Natural killer cell treated with Interleukin-12 subunit alpha and Interleukin-12 subunit beta and Interleukin-15 and Interleukin-18, amount 100 ng/mL, for 72 hours (primary cell): ENCODE measurements at regions not wholly inside any gene's neighbourhood (a gene's known extent, or its start where the extent isn't known, plus 50 kb on each side); places are given as distances from the start of the nearest gene placed in this dataset.
"Not testable (repeated sequence)": the region's sequence is repeated elsewhere in the genome, so short reads cannot be mapped to it uniquely, and the experiment has no call there.

Source experiments
- ATAC-seq, 2 donors: fragments of 150-1000 bp; cut with Tn5 transposase in 1 of 2; sonication (Bioruptor Pico), chemical (Tn5 transposase) in 1 of 2; 2 replicates each; pipeline ENCODE4 v1.10.0; 2021
- DNase-seq: peaks from one replicate; pipeline ENCODE4 v3.0.0; 2022; ENCODE audit warnings: low spot score
- H3K27ac Mint-ChIP-seq, 2 donors: 1 replicate in 1 of 2; 2 replicates in 1 of 2; pipeline ENCODE4 v1.8.0; 2022; ENCODE audit warnings: mixed read lengths in 2 of 2, mild to moderate bottlenecking in 1 of 2, moderate library complexity in 1 of 2
- H3K27me3 Mint-ChIP-seq, 2 donors: 1 replicate in 1 of 2; 2 replicates in 1 of 2; pipeline ENCODE4 v1.8.0; 2022; ENCODE audit warnings: mixed read lengths in 2 of 2
- H3K36me3 Mint-ChIP-seq: one replicate; pipeline ENCODE4 v1.8.0; 2022; ENCODE audit warnings: mixed read lengths
- H3K4me1 Mint-ChIP-seq, 2 donors: 1 replicate in 1 of 2; 2 replicates in 1 of 2; pipeline ENCODE4 v1.8.0; 2022; ENCODE audit warnings: low read depth in 2 of 2, mixed read lengths in 2 of 2, mild to moderate bottlenecking in 1 of 2
- H3K4me3 Mint-ChIP-seq: one replicate; pipeline ENCODE4 v1.8.0; 2022; ENCODE audit warnings: mixed read lengths
- H3K9me3 Mint-ChIP-seq: 2 replicates; pipeline ENCODE4 v1.8.0; 2022; ENCODE audit warnings: mixed read lengths

DNA sequence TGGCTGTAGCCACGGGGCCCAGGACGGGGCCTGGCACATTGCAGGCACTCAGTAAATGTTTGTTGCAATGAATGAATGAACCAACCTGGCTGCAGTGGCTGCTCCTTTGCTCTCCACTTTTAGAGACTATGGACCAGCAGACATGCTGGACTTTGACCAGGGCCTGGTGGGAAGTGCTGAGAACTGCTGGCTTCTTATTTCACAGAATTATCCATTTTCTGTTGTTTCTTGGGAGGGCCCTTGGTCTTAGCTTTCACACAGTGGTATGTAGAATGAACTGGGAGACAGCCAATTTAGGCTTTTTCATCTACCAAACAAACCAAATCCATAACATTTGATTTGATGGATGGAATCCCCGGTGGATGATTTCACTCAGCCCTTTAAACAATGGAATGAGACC lies 78.0 kb upstream of the LHFPL2 start:
- no peak overlapping the region for H3K4me3 Mint-ChIP-seq
- no peaks in the 10 kb centered on the region for H3K9me3 Mint-ChIP-seq
- ATAC-seq (no peak), DNase-seq (no peak)
- H3K4me1 Mint-ChIP-seq: no peaks in the 10 kb centered on the region
- no peaks in the 10 kb centered on the region for H3K36me3 Mint-ChIP-seq
- peaks cover 2 to 5% of the 10 kb centered on the region in 2 donors for H3K27me3 Mint-ChIP-seq
- H3K27ac Mint-ChIP-seq: no peak overlapping the region

DNA sequence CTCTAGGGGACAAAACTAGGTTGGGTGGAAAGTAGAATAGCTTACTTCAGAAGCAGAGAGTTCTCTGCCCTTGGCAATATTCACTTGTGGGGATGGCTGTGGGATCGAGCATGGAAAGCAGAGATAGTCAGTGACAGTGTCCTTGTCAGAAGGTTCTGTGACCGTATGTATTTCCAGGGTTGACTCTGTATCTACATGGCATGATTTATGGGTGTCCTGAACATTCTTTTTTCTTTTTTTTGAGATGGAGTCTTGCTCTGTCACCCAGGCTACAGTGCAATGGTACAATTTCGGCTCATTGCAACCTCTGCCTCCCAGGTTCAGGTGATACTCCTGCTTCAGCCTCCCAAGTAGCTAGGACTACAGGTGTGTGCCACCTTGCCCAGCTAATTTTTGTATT lies 77.4 kb upstream of the LHFPL2 start:
- no peaks in the 10 kb centered on the region for H3K4me1 Mint-ChIP-seq
- ATAC-seq (no peak), DNase-seq (no peak)
- H3K27ac Mint-ChIP-seq: no peak overlapping the region
- no peaks in the 10 kb centered on the region for H3K9me3 Mint-ChIP-seq
- H3K36me3 Mint-ChIP-seq: no peaks in the 10 kb centered on the region
- H3K27me3 Mint-ChIP-seq: peaks cover 2 to 5% of the 10 kb centered on the region in 2 donors
- H3K4me3 Mint-ChIP-seq: no peak overlapping the region

- Mint-ChIP-seq H3K4me1 (no peaks in the 10 kb centered on the region), H3K36me3 (no peaks in the 10 kb centered on the region), H3K27me3 (peaks cover 0 to 12% of the 10 kb centered on the region in 2 donors), H3K27ac (no peak overlapping the region), H3K9me3 (no peaks in the 10 kb centered on the region), H3K4me3 (no peak overlapping the region)
- no peak for DNase-seq
- no peak for ATAC-seq
These were observed 75.5 kb upstream of the LHFPL2 start for GRCh38 chr5:78724061-78724460.

- Mint-ChIP-seq H3K27ac (no peak overlapping the region), H3K9me3 (no peaks in the 10 kb centered on the region), H3K36me3 (no peaks in the 10 kb centered on the region), H3K27me3 (peaks cover 6 to 12% of the 10 kb centered on the region in 2 donors), H3K4me3 (no peak overlapping the region), H3K4me1 (no peaks in the 10 kb centered on the region)
- no peak for ATAC-seq
- DNase-seq: no peak
These were observed 72.4 kb upstream of the LHFPL2 start for GRCh38 chr5:78720997-78721396.

DNA sequence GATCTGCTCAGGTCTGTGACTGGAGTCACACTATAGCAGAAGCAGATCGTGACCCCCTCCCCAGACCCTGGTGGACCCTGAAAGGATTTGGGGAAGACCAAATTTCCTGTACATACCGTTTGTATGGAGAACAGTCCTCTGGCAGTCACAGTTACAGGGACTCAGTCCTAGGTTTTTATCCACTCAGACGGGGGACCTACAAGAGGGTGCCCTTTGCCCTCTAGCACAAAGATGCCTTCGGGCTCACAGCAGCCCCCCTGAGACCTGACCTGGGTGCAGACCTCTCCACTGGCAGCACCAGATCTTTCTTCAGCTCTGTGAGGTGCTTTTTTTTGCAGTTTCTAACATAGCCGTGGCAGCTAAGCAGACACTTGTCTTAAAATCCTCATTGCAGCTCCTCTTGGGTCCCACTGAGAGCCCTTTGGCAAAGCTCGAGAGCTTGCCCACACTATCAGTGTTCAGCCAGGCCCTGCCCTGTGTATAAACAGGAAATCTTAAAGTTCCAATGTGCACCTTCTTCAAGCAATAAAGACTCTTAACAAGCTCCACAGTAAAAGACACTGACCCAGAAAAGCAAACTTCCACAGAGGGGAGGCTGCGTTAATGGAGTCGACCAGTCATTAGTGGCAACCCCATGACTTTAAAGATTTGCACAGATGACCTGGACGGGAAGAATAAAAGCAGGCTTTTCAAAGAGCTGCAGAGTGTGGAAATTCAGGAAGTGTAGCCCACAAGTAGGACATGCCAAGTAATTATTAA lies 71.8 kb upstream of the LHFPL2 start:
- Mint-ChIP-seq H3K4me1 (no peaks in the 10 kb centered on the region), H3K4me3 (no peak overlapping the region), H3K27ac (no peak overlapping the region), H3K9me3 (no peaks in the 10 kb centered on the region), H3K36me3 (no peaks in the 10 kb centered on the region), H3K27me3 (peaks cover 6 to 12% of the 10 kb centered on the region in 2 donors)
- DNase-seq (no peak), ATAC-seq (no peak)

GRCh38 chr5:78719504-78720219 lies 71.1 kb upstream of the LHFPL2 start:
- DNase-seq: no peak
- peak in 1 of 2 donors; percentile 20 for ATAC-seq
- H3K4me1 Mint-ChIP-seq: no peaks in the 10 kb centered on the region
- H3K27ac Mint-ChIP-seq: no peak overlapping the region
- H3K27me3 Mint-ChIP-seq: peaks cover 6 to 12% of the 10 kb centered on the region in 2 donors
- H3K36me3 Mint-ChIP-seq: no peaks in the 10 kb centered on the region
- no peaks in the 10 kb centered on the region for H3K9me3 Mint-ChIP-seq
- no peak overlapping the region for H3K4me3 Mint-ChIP-seq

- Mint-ChIP-seq H3K9me3 (no peaks in the 10 kb centered on the region), H3K36me3 (no peaks in the 10 kb centered on the region), H3K27ac (no peak overlapping the region), H3K27me3 (peaks cover 6 to 12% of the 10 kb centered on the region in 2 donors), H3K4me1 (no peaks in the 10 kb centered on the region), H3K4me3 (no peak overlapping the region)
- no peak for DNase-seq
- ATAC-seq: no peak
These were observed 70.3 kb upstream of the LHFPL2 start for GRCh38 chr5:78718824-78719223.

DNA sequence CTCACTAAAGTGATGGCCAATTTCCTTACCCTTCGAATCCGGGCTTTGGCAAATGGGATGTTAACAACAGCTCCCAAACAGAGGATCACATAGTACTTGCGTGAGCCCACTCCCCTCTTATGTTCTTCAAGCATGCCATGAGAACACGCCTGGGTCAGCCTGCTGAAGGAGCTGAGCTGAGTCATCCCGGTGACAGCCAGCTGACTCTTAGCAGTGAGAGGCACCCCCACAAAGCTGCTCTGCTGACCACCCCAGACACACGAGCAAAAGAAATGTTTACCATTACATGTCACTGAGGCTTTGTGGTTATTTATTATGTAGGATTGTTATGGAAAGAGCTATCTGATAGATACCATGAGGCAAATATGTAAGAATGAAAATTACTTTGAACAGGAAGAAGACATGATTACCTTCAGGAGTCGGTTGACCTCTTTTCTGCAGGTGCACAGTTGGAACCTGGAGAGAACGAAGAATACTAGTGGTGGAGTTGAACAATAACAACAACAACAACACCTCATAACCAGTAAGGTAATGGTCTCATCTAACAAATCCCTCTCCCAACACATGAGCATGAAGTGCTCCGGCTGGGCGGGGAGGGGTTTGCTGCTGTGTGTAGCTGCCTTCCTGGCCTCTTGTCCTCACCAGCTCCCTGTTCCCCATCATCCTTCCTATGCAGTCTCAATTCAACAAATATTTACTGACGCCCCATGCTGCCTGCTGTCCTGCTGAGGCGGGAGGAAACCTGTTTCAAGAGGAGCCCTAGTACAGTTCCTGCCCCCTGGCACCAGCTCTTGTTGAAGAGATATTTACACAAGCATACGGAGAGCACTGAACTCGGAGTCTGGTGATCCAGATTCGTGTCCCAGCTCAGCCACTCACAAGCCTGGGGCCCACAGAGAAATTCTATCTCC lies 69.4 kb upstream of the LHFPL2 start:
- peaks cover 6 to 7% of the 10 kb centered on the region in 2 donors for H3K27me3 Mint-ChIP-seq
- no peaks in the 10 kb centered on the region for H3K4me1 Mint-ChIP-seq
- no peaks in the 10 kb centered on the region for H3K9me3 Mint-ChIP-seq
- H3K27ac Mint-ChIP-seq: no peak overlapping the region
- DNase-seq: no peak
- no peak for ATAC-seq
- no peak overlapping the region for H3K4me3 Mint-ChIP-seq
- H3K36me3 Mint-ChIP-seq: no peaks in the 10 kb centered on the region

DNA sequence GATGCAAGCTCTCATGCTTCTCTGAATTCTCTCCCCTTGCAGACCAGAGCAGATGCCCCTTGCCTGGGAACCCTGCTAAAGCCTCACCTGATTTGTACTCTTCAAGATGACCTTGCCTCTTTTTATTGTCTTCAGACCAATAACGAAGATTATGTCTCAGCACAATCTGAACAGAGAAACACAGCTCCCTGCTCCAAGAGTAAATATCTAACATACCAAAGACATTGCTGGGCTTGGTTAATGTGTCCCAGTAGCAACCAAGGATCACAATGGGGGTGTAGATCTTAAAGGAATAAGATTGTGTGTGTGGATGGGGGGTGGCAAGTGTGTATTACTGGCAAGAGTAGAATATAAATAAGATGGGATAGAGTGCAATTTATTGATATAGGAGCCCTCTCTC lies 67.6 kb upstream of the LHFPL2 start:
- Mint-ChIP-seq H3K27me3 (peaks cover 11 to 15% of the 10 kb centered on the region in 2 donors), H3K27ac (no peak overlapping the region), H3K9me3 (peaks cover 6% of the 10 kb centered on the region), H3K36me3 (no peaks in the 10 kb centered on the region), H3K4me1 (no peaks in the 10 kb centered on the region), H3K4me3 (no peak overlapping the region)
- ATAC-seq (no peak), DNase-seq (no peak)

- H3K4me1 Mint-ChIP-seq, ATAC-seq, H3K36me3 Mint-ChIP-seq, DNase-seq, H3K4me3 Mint-ChIP-seq, H3K9me3 Mint-ChIP-seq, H3K27ac Mint-ChIP-seq: not testable (repeated sequence)
- H3K27me3 Mint-ChIP-seq: peaks cover 11 to 15% of the 10 kb centered on the region in 2 donors
These were observed 66.8 kb upstream of the LHFPL2 start for GRCh38 chr5:78715351-78715750.

DNA sequence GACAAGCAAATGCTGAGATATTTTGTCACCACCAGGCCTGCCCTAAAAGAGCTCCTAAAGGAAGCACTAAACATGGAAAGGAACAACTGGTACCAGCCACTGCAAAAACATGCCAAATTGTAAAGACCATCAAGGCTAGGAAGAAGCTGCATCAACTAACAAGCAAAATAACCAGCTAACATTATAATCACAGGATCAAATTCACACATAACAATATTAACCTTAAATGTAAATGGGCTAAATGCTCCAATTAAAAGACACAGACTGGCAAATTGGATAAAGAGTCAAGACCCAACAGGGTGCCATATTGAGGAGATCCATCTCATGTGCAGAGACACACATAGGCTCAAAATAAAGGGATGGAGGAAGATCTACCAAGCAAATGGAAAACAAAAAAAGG lies 63.1 kb upstream of the LHFPL2 start:
- H3K36me3 Mint-ChIP-seq, ATAC-seq, H3K4me3 Mint-ChIP-seq, DNase-seq, H3K9me3 Mint-ChIP-seq, H3K27ac Mint-ChIP-seq, H3K4me1 Mint-ChIP-seq: not testable (repeated sequence)
- peaks cover 11 to 17% of the 10 kb centered on the region in 2 donors for H3K27me3 Mint-ChIP-seq

- not testable (repeated sequence) for ATAC-seq, H3K4me3 Mint-ChIP-seq, H3K36me3 Mint-ChIP-seq, H3K27ac Mint-ChIP-seq, H3K4me1 Mint-ChIP-seq, H3K9me3 Mint-ChIP-seq, DNase-seq
- H3K27me3 Mint-ChIP-seq: peaks cover 7 to 25% of the 10 kb centered on the region in 2 donors
These were observed 61.3 kb upstream of the LHFPL2 start for GRCh38 chr5:78709729-78710430.

- Mint-ChIP-seq H3K4me1 (no peaks in the 10 kb centered on the region), H3K36me3 (no peaks in the 10 kb centered on the region), H3K4me3 (no peak overlapping the region), H3K27me3 (peaks cover 2 to 18% of the 10 kb centered on the region in 2 donors), H3K27ac (no peak overlapping the region), H3K9me3 (peaks cover 3% of the 10 kb centered on the region)
- no peak for DNase-seq
- no peak for ATAC-seq
These were observed 58.3 kb upstream of the LHFPL2 start for GRCh38 chr5:78706825-78707224.
